NCI-H1092 treated with DMSO at 0.1 percent for 48 hours (cell line): ENCODE measurements at regions not wholly inside any gene's neighbourhood (a gene's known extent, or its start where the extent isn't known, plus 50 kb on each side); places are given as distances from the start of the nearest gene placed in this dataset.
"Not testable (repeated sequence)": the region's sequence is repeated elsewhere in the genome, so short reads cannot be mapped to it uniquely, and the experiment has no call there.

Experiments
- DNase-seq: peaks from one replicate; lab custom pipeline; 2025; lab: John Stamatoyannopoulos, UW

DNA sequence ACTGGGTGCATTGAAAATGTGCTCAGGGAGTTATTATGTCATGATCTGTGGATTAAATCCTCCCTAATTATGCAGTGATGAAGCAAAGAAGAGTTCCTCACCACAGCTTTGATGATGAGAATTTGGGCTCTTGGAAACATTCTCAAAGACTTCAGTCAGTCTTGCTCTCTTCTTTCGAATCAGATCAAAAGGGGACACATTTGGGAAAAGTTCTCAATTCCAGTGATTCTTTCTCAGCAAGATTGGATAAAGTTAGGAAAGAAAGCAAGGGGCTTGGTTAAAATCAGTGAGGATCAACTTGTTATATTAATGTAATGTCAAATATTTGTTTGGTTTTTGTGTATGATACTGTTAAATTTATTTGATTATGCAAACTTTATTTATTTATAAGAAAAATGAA lies 411.3 kb upstream of the ACTBL2 start:
- DNase-seq, result no peak

DNA sequence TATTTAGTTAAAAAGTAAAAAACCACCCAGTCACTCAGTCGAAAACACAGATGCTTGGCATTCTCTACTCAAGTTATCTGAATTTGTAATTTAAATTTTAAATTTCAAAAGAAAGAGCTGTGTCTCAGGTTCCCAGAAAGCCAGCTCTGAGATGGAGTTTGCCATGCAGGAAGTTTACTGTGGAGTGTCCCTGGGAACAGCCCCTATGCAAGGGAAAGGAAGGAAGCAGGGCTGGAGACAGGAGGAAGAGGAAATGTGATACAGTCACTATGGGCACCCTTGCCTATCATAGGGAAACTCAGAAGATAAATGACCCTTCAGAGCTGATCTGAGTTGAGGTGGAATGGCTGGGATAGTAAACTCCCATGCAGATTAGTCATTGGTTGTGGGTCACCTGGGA lies 408.8 kb upstream of the ACTBL2 start:
- DNase-seq, result no peak

- DNase-seq, result no peak
These were observed 406.9 kb upstream of the ACTBL2 start for GRCh38 chr5:57889558-57889957.

- DNase-seq, result peak; percentile 1
These were observed 405.4 kb upstream of the ACTBL2 start for GRCh38 chr5:57887851-57888621.

GRCh38 chr5:57884346-57885102 lies 401.9 kb upstream of the ACTBL2 start:
- no peak for DNase-seq

DNA sequence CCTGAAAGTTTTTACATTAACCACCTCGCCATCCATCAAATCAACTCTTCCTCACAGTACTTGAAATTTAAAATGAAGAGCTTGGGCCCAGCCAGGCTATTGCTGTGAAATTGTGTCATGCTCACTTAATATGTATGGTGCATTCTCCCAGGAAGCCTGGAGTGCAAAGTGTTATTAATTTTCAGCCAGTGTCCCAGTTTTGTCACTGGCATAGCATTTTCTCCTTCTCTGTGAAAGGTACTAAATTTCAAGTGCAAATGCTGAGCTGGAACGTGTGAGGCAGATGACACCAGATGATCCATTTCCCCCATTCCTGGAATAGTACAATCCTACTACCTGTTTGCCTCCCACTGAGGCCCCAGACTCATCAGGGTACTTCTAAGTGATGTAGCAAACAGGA lies 397.6 kb upstream of the ACTBL2 start:
- no peak for DNase-seq

DNA sequence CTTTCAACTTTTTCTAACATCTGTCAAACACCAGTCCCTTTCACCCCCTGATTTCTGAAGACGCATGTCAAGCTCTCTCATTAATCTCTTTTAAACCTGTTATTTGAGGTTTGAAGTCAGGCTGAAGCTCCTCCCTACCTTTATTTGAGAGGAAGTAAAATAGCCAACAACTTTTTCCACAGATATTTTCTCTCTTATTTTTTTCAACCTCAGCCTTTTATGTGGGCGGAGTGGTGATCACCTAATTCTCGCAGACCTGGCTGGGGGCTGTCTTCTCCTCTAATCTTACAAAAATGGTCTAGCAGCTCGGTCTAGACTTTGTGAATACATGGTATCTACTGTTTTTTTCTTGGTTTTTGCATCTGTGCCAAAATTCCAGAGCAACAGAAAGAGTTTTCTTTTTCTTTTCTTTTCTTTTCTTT lies 395.7 kb upstream of the ACTBL2 start:
- no peak for DNase-seq

GRCh38 chr5:57871496-57871895 lies 388.9 kb upstream of the ACTBL2 start:
- no peak for DNase-seq

GRCh38 chr5:57870267-57870666 lies 387.7 kb upstream of the ACTBL2 start:
- DNase-seq, result not testable (repeated sequence)

DNA sequence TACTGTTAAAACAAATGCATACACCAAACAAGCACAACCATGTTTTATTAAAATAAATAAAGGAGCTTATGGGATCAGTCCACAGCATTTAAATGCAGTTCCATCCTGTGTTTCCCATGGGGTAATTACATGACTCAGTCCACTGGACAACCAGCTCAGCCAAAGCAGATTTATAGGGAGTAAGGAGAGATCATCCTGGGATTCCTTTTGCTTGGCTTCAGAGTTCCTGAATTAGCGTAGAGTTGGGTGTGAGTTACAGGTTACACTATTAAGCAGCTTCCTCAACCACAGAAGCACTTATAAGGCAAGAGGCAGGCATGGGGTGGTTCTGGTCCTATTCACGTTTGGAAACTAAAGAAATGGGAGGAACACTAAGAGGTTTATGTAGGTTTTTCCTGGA lies 381.1 kb upstream of the ACTBL2 start:
- no peak for DNase-seq

- DNase-seq, result no peak
These were observed 380.3 kb upstream of the ACTBL2 start for GRCh38 chr5:57862942-57863341.

DNA sequence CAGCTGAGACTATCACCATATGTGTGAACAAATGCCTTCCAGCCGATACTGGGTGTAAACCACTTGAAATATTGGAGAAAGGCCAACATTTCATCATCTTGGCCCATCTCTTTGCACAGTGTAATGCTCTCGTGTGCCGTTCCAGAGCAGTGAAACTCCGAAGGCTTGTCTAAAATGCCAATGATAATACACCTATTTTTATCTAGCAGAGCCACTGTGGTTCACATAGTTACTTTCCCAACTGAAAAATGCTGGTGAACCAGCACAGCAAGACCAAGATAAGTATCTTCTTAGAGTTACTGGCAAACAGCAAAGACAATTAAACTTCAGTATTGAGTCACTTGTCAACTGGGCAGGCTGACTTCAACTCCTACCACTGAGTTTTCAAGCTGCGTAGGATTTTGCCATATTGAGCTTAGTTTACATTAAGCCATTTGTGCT lies 379.9 kb upstream of the ACTBL2 start:
- DNase-seq, result no peak

DNA sequence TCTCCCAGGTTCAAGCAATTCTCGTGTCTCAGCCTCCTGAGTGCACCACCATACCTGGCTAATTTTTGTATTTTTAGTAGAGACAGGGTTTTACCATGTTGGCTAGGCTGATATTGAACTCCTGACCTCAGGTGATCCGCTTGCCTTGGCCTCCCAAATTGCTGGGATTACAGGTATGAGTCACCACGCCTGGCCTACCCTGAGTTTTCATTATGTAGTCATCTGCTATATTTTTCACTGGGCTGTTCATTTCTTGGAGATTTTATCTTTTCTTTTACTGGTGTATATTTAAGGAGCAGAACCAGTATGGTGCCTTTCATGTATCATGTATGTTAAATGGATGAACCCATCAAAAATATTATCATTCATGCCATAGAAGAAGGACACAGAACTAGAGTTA lies 377.0 kb upstream of the ACTBL2 start:
- no peak for DNase-seq

- no peak for DNase-seq
These were observed 376.3 kb upstream of the ACTBL2 start for GRCh38 chr5:57858905-57859304.

DNA sequence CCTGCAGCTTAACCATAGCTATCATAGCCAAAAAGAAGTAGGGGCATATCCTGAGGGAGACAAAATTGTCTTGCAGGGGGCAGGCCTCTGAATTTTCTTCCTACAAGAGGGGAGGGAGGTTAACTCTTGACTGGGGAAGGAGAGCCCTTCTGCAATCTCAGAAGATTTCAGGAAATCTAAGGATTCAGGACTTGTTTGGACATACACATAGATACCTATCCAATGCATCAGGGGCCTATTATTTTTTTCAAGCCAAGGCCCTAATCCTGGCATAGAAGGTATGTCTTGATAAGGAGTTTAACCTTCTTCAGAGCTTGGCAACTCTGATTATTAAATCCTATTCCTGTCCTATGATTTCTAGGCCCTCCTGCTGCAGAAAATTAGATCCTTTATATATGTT lies 375.1 kb upstream of the ACTBL2 start:
- DNase-seq, result no peak

DNA sequence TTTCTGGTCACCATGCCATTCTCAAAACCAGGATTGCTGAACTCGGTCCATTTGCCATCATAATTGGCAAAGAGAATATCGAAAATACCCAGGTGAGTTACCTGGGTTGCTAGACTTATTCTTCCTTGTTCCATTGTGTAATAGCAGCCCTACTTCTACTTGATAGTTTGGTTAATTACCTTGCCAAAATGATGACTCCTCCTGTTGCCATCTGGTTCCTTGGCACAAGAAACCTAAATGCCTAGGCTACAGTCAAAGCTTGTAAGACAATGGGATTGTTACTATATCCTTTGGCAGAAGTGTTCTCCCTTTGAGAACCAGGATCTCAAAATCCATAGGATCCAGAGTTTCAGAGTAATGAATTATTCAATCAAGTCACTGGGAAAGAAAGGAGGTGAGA lies 373.2 kb upstream of the ACTBL2 start:
- DNase-seq, result no peak

GRCh38 chr5:57853929-57854697 lies 371.5 kb upstream of the ACTBL2 start:
- no peak for DNase-seq

- DNase-seq, result no peak
These were observed 367.5 kb upstream of the ACTBL2 start for GRCh38 chr5:57850109-57850508.

GRCh38 chr5:57845025-57845424 lies 362.4 kb upstream of the ACTBL2 start:
- DNase-seq, result no peak

GRCh38 chr5:57844410-57844809 lies 361.8 kb upstream of the ACTBL2 start:
- DNase-seq, result no peak

- no peak for DNase-seq
These were observed 360.4 kb upstream of the ACTBL2 start for GRCh38 chr5:57843059-57843367.

DNA sequence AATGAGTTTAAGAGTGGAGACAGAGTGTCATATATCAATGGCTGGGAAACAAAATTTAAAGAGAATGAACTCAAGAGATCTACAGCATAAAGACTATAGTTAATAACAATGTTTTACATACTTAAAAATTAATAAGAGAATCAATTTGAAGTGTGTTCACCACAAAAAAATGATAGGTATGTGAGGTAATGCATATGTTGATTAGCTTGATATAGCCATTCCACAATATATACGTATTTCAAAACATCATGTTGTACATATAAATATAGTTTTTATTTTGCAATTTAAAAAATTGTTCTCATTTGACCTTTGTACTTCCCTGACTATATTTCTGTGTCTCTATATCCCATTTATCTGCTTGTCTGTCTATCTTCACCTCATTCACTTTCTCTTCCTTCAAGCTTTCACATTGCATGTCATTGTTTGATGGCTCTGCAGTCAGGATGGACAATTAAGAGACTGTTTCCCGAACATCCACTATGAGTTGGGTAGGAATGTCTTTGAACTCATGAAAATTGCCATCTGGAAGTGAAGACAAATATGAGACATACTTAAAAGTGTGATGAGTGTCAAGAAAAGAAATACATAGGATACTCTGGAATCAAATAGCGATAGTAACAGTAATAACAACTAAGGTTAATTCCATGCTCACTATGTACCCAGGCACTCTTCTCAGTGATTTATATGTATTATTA lies 359.9 kb upstream of the ACTBL2 start:
- DNase-seq, result no peak
